Adrenal gland (tissue), 9 donors: ENCODE measurements at regions not wholly inside any gene's neighbourhood (a gene's known extent, or its start where the extent isn't known, plus 50 kb on each side); places are given as distances from the start of the nearest gene placed in this dataset.

Experiments used
- DNase-seq, 7 donors: peaks; one replicate each; pipeline ENCODE4 v3.0.0-alpha.2; 2019 to 2020
- H3K27ac ChIP-seq, 5 donors: fragments of 200-600 bp; sonication (generic) in 4 of 5; 1 replicate in 3 of 5; 2 replicates in 2 of 5; pipeline versions ENCODE4 v1.5.1 to v1.8.0; 2016 to 2020; ENCODE audit warnings: mild to moderate bottlenecking in 1 of 5
- H3K27me3 ChIP-seq: fragments of 200-600 bp; 2 replicates; pipeline ENCODE4 v1.8.0; 2021
- H3K36me3 ChIP-seq, 2 donors: fragments of 200-600 bp; replicated peaks in 1 of 2; 1 replicate in 1 of 2; 2 replicates in 1 of 2; pipeline versions ENCODE4 v1.5.1 to v1.8.0; 2018 to 2022
- H3K4me1 ChIP-seq, 2 donors: fragments of 200-600 bp; replicated peaks in 1 of 2; 1 replicate in 1 of 2; 2 replicates in 1 of 2; pipeline versions ENCODE4 v1.5.1 to v1.8.0; 2018 to 2021
- H3K4me3 ChIP-seq, 4 donors: fragments of 200-600 bp; sonication (generic) in 3 of 4; one replicate each; pipeline ENCODE4 v1.5.1; 2016 to 2018
- H3K9me3 ChIP-seq, 3 donors: fragments of 200-600 bp; sonication (generic) in 1 of 3; replicated peaks in 1 of 3; 1 replicate in 2 of 3; 2 replicates in 1 of 3; pipeline versions ENCODE4 v1.5.1 to v1.8.0; 2016 to 2021
- POLR2A ChIP-seq, 2 donors: fragments of 450-650 bp; IDR thresholded peaks; one replicate each; pipeline ENCODE4 v1.6.1; 2017; ENCODE audit warnings: antibody characterized with exemption in 2 of 2, mild to moderate bottlenecking in 2 of 2, moderate library complexity in 1 of 2
- WGBS, 4 donors: extraction: QIAGEN DNeasy Blood & Tissue Kit in 2 of 4; methylation state at CpG; one replicate each; pipeline versions ENCODE4 v1.1.5 to v1.1.7; 2013 to 2017; 5-methylcytosine and 5-hydroxymethylcytosine counted together
- intact Hi-C, 2 donors: fragments of 100-400 bp; cut with DNase I; formaldehyde crosslinking; loops; one replicate each; pipeline versions ENCODE4 v1.14.1 to v1.15.0; 2022 to 2023
- TF ChIP-seq, protein P1 (sequence below), 6 experiments: fragments of 450-650 bp in 4 of 6; fragments of 200-600 bp in 2 of 6; sonication (generic) in 1 of 6; IDR thresholded peaks; 1 replicate in 5 of 6; 2 replicates in 1 of 6; pipeline versions ENCODE4 v1.5.1 to v1.8.0; 2016 to 2021; ENCODE audit warnings: antibody characterized with exemption in 6 of 6, mild to moderate bottlenecking in 2 of 6, moderate library complexity in 1 of 6
- donor health status: healthy with polysubstance abuse.
- donor health status: Bipolar disorder and iron deficiency.
- donor health status: DM: yes; HTN: yes; CAD: no.
- donor health status: DM: no; HTN: no; CAD: no.
- donor health status: DM: no; HTN: no; CAD: no.

DNA sequence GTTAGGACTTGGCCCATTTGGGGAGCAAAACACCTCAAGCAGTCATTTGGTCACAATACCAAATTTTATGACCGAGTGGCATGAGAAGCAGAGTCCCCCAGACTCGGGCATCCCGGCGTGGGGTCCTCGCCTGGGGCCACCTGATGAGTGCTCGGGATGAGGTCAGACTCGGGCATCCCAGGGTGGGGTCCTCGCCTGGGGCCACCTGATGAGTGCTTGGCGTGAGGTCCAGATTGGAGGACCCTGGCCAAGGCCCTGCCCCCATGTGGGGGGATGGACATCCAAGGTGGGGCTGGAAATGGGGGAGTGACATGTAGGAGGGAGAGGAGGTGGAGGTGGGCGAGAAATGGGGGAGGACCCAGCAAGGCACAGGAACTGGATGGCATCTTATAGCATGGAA, 56.1 kb upstream of the CST7 start:
- TF ChIP-seq POLR2A (IDR thresholded peaks at IDR 0.05): no peak
- TF ChIP-seq, protein P1, sequence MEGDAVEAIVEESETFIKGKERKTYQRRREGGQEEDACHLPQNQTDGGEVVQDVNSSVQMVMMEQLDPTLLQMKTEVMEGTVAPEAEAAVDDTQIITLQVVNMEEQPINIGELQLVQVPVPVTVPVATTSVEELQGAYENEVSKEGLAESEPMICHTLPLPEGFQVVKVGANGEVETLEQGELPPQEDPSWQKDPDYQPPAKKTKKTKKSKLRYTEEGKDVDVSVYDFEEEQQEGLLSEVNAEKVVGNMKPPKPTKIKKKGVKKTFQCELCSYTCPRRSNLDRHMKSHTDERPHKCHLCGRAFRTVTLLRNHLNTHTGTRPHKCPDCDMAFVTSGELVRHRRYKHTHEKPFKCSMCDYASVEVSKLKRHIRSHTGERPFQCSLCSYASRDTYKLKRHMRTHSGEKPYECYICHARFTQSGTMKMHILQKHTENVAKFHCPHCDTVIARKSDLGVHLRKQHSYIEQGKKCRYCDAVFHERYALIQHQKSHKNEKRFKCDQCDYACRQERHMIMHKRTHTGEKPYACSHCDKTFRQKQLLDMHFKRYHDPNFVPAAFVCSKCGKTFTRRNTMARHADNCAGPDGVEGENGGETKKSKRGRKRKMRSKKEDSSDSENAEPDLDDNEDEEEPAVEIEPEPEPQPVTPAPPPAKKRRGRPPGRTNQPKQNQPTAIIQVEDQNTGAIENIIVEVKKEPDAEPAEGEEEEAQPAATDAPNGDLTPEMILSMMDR (IDR thresholded peaks at IDR 0.05): no peak
- Histone ChIP-seq H3K27ac (no peak overlapping the region), H3K27me3 (no peaks in the 10 kb centered on the region), H3K36me3 (no peaks in the 10 kb centered on the region), H3K4me3 (no peak overlapping the region), H3K9me3 (no peaks in the 10 kb centered on the region), H3K4me1 (no peaks in the 10 kb centered on the region)
- 50 to 94% (median 82%) methylated on average over 2 to 10 of the region's 10 CpGs for WGBS, 4 donors
- no peak for DNase-seq
- intact Hi-C loops: no loop called here

DNA sequence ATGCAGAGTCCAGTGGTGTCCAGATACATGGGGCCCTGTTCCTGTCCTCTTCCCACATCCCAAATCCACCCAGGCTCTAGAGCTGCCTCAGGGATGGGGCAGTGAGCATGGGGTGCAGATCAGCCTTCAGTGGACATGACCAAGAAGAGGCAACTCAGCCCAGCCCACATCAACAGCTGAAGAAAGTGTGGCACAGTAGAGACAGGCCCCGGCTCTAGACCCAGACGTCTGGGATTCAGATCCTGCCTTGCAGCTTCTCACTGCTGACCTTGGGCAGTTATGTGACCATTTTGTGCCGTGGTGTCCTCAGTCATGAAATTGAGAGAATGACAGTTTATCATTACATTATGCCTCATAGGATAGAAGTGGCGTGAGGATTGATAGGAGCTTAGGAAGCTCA, 54.6 kb upstream of the CST7 start:
- TF ChIP-seq, protein P1 (IDR thresholded peaks at IDR 0.05): no peak
- TF ChIP-seq POLR2A (IDR thresholded peaks at IDR 0.05): no peak

DNA sequence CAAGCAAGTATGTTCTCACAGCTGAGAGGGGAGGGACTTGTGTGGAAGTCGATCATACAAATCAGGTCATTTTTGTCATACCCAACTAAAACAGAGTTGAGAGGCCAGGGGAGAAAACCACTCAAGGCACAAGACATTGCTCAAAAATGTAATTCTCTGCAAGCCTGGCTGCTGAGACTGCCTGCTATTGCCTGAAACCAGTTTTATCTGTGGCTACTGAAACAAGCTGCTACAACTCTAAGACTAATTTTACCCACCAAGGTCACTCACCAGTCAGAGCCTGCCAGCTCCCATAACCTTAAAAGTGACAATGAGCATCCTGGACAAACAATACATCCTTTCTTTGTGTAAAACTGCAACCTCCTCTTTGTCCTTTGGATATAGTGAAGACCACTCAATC, 54.1 kb upstream of the CST7 start:
- no peaks in the 10 kb centered on the region for H3K9me3 ChIP-seq
- no peak for TF ChIP-seq POLR2A (IDR thresholded peaks at IDR 0.05)
- TF ChIP-seq, protein P1 (IDR thresholded peaks at IDR 0.05): no peak
- no peak overlapping the region for H3K27ac ChIP-seq
- H3K4me3 ChIP-seq: no peak overlapping the region
- no peaks in the 10 kb centered on the region for H3K4me1 ChIP-seq
- no peak for DNase-seq
- H3K36me3 ChIP-seq: no peaks in the 10 kb centered on the region
- H3K27me3 ChIP-seq: no peaks in the 10 kb centered on the region
- intact Hi-C loops: no loop called here
- WGBS, 4 donors: 73 to 90% (median 84%) methylated on average over 1 of the region's 1 CpG

More for the DNA sequence above, 54.6 kb upstream of the CST7 start:
- Histone ChIP-seq H3K4me3 (no peak overlapping the region), H3K4me1 (no peaks in the 10 kb centered on the region), H3K9me3 (no peaks in the 10 kb centered on the region), H3K27me3 (no peaks in the 10 kb centered on the region), H3K27ac (no peak overlapping the region), H3K36me3 (no peaks in the 10 kb centered on the region)
- intact Hi-C loops: no loop called here
- 54 to 78% (median 60%) methylated on average over 3 to 4 of the region's 4 CpGs for WGBS, 4 donors
- no peak for DNase-seq

DNA sequence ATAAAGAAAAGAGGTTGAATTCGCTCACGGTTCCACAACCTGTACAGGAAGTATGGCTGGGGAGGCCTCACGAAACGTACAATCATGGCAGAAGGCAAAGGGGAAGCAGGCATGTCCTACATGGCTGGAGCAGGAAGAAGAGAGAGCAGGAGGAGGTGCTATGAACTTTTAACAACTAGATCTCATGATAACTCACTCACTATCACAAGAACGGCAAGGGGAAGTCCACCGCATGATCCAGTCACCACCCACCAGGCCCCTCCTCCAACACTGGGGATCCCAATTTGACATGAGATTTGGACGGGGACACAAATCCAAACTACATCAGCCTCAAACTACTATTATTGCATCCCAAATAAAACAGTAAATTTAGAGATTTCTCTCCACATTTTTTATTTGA, 53.6 kb upstream of the CST7 start:
- no peak overlapping the region for H3K4me3 ChIP-seq
- 57 to 75% (median 71%) methylated on average over 7 of the region's 7 CpGs for WGBS, 4 donors
- no peaks in the 10 kb centered on the region for H3K36me3 ChIP-seq
- no peak overlapping the region for H3K27ac ChIP-seq
- intact Hi-C loops: no loop called here
- H3K4me1 ChIP-seq: no peaks in the 10 kb centered on the region
- H3K9me3 ChIP-seq: no peaks in the 10 kb centered on the region
- DNase-seq: no peak
- TF ChIP-seq, protein P1 (IDR thresholded peaks at IDR 0.05): no peak
- TF ChIP-seq POLR2A (IDR thresholded peaks at IDR 0.05): no peak
- H3K27me3 ChIP-seq: no peaks in the 10 kb centered on the region
